GM21390 (cell line): ENCODE measurements at regions not wholly inside any gene's neighbourhood (a gene's known extent, or its start where the extent isn't known, plus 50 kb on each side); places are given as distances from the start of the nearest gene placed in this dataset.

Source experiments
- ATAC-seq: cut with Tn5 transposase; IDR thresholded peaks from one replicate; pipeline ENCODE4 v1.9.1; 2021; ENCODE audit not compliant: unreplicated experiment

GRCh38 chr2:42925742-42926433 is 133.5 kb upstream of the HAAO start:
- ATAC-seq, result no peak

GRCh38 chr2:42924418-42924886 is 132.1 kb upstream of the HAAO start:
- ATAC-seq, result no peak

GRCh38 chr2:42923580-42924417 is 131.4 kb upstream of the HAAO start:
- ATAC-seq, result no peak

- ATAC-seq, result no peak
Measured at GRCh38 chr2:42922790-42923579, 130.6 kb upstream of the HAAO start.

- ATAC-seq, result no peak
Measured at GRCh38 chr2:42922293-42922692, 129.9 kb upstream of the HAAO start.

- ATAC-seq, result no peak
Measured at GRCh38 chr2:42921721-42922120, 129.3 kb upstream of the HAAO start.

GRCh38 chr2:42921147-42921520 is 128.8 kb upstream of the HAAO start:
- no peak for ATAC-seq

GRCh38 chr2:42920446-42921146 is 128.2 kb upstream of the HAAO start:
- no peak for ATAC-seq

- ATAC-seq, result no peak
Measured at GRCh38 chr2:42918671-42919318, 126.4 kb upstream of the HAAO start.

- no peak for ATAC-seq
Measured at GRCh38 chr2:42918041-42918440, 125.7 kb upstream of the HAAO start.

- no peak for ATAC-seq
Measured at GRCh38 chr2:42917425-42917927, 125.1 kb upstream of the HAAO start.

GRCh38 chr2:42916324-42916723 is 123.9 kb upstream of the HAAO start:
- ATAC-seq, result no peak

- no peak for ATAC-seq
Measured at GRCh38 chr2:42914860-42915259, 122.5 kb upstream of the HAAO start.

- ATAC-seq, result no peak
Measured at GRCh38 chr2:42914314-42914713, 121.9 kb upstream of the HAAO start.

- no peak for ATAC-seq
Measured at GRCh38 chr2:42913280-42913878, 121.0 kb upstream of the HAAO start.

GRCh38 chr2:42910645-42911405 is 118.4 kb upstream of the HAAO start:
- ATAC-seq, result no peak

- no peak for ATAC-seq
Measured at GRCh38 chr2:42909966-42910365, 117.6 kb upstream of the HAAO start.

GRCh38 chr2:42908518-42909200 is 116.3 kb upstream of the HAAO start:
- no peak for ATAC-seq

GRCh38 chr2:42907835-42908234 is 115.5 kb upstream of the HAAO start:
- ATAC-seq, result no peak
